ENCODE measurements at regions not wholly inside any gene's neighbourhood (a gene's known extent, or its start where the extent isn't known, plus 50 kb on each side); places are given as distances from the start of the nearest gene placed in this dataset.

DNA sequence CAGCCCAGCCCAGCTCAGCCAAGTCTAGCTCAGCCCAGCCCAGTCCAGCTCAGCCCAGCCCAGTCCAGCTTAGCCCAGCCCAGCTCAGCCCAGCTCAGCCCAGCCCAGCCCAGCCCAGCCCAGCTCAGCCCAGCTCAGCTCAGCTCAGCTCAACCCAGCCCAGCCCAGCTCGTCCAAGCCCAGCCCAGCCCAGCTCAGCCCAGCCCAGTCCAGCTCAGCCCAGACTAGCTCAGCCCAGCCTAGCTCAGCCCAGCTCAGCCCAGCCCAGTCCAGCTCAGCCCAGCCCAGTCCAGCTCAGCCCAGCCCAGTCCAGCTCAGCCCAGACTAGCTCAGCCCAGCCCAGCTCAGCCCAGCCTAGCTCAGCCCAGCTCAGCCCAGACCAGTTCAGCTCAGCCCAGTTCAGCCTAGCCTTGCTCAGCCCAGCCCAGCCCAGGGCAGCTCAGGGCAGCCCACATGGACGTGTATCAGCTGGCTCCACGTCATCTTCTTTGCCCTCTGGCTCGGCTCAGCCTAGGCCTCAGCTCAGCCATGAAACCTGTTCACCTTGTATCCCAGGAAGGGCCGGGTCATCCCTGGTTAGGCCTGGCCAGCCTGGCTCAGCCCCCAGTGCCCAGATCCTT, 185.6 kb downstream of the TMEM121 start:
- TF ChIP-seq, protein P1, sequence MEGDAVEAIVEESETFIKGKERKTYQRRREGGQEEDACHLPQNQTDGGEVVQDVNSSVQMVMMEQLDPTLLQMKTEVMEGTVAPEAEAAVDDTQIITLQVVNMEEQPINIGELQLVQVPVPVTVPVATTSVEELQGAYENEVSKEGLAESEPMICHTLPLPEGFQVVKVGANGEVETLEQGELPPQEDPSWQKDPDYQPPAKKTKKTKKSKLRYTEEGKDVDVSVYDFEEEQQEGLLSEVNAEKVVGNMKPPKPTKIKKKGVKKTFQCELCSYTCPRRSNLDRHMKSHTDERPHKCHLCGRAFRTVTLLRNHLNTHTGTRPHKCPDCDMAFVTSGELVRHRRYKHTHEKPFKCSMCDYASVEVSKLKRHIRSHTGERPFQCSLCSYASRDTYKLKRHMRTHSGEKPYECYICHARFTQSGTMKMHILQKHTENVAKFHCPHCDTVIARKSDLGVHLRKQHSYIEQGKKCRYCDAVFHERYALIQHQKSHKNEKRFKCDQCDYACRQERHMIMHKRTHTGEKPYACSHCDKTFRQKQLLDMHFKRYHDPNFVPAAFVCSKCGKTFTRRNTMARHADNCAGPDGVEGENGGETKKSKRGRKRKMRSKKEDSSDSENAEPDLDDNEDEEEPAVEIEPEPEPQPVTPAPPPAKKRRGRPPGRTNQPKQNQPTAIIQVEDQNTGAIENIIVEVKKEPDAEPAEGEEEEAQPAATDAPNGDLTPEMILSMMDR (IDR thresholded peaks at IDR 0.05), result no peak
- TF ChIP-seq POLR2A (IDR thresholded peaks at IDR 0.05), result no peak

Measured in heart left ventricle (tissue), 13 donors.